Thyroid gland (tissue), 4 donors: ENCODE measurements at regions not wholly inside any gene's neighbourhood (a gene's known extent, or its start where the extent isn't known, plus 50 kb on each side); places are given as distances from the start of the nearest gene placed in this dataset.

Experiments
- CTCF ChIP-seq, 6 experiments: fragments of 200-600 bp in 3 of 6; fragments of 450-650 bp in 3 of 6; sonication (generic) in 3 of 6; IDR thresholded peaks; one replicate each; pipeline ENCODE4 v1.5.1; 2016 to 2019; ENCODE audit warnings: antibody characterized with exemption in 6 of 6, mild to moderate bottlenecking in 2 of 6, inconsistent platforms in 1 of 6, moderate library complexity in 1 of 6
- POLR2A ChIP-seq, 2 donors: fragments of 450-650 bp; IDR thresholded peaks; one replicate each; pipeline ENCODE4 v1.6.1; 2017; ENCODE audit warnings: antibody characterized with exemption in 2 of 2, mild to moderate bottlenecking in 2 of 2, moderate library complexity in 1 of 2

- TF ChIP-seq POLR2A (IDR thresholded peaks at IDR 0.05) (no peak), CTCF (IDR thresholded peaks at IDR 0.05) (no peak)
Measured at GRCh38 chr3:161941891-161942290, 445.3 kb downstream of the OTOL1 start.
